Caco-2 (cell line): ENCODE measurements at regions not wholly inside any gene's neighbourhood (a gene's known extent, or its start where the extent isn't known, plus 50 kb on each side); places are given as distances from the start of the nearest gene placed in this dataset.

Experiments
- BruUV-seq: library from RNA; stranded (reverse); fragments of 400-500 nt; replicated peaks from 2 replicates; lab custom pipeline; 2021; lab: Mats Ljungman, UMichigan
- CTCF ChIA-PET: fragments of 300-600 bp; sonication (Branson Sonifier 250); formaldehyde crosslinking; loops from one replicate; lab custom pipeline; 2022; ENCODE audit warnings: antibody characterized with exemption; lab: Charles Lee
- POLR2A ChIA-PET: fragments of 300-600 bp; sonication (Branson Sonifier 250); formaldehyde crosslinking; loops from one replicate; lab custom pipeline; 2022; ENCODE audit warnings: antibody characterized with exemption; lab: Charles Lee
- DNase-seq, 2 experiments: peaks; one replicate each; pipeline versions ENCODE4 v3.0.0 to v3.0.0-alpha.2; 2020 to 2022
- H3K27me3 ChIP-seq: replicated peaks from 2 replicates; pipeline ENCODE4 v1.6.0; 2011; ENCODE audit warnings: low read length; ENCODE audit not compliant: control insufficient read depth, insufficient read depth
- H3K36me3 ChIP-seq: 2 replicates; pipeline ENCODE4 v1.5.1; 2011; ENCODE audit warnings: low read length; ENCODE audit not compliant: control insufficient read depth, insufficient read depth
- H3K4me1 ChIP-seq: fragments of 250-450 bp; sonication (Bioruptor Pico); 2 replicates; pipeline ENCODE4 v1.5.1; 2020; ENCODE audit warnings: mild to moderate bottlenecking
- H3K4me3 ChIP-seq: 2 replicates; pipeline ENCODE4 v1.5.1; 2011; ENCODE audit warnings: low read depth, mild to moderate bottlenecking, control low read depth, low read length
- H3K9me3 ChIP-seq: fragments of 250-450 bp; sonication (Bioruptor Pico); 2 replicates; pipeline ENCODE4 v1.5.1; 2020; ENCODE audit warnings: mild to moderate bottlenecking, moderate library complexity
- H3K27ac Mint-ChIP-seq: one replicate; pipeline ENCODE4 v1.8.0; 2022; ENCODE audit warnings: mixed read lengths; ENCODE audit not compliant: unreplicated experiment
- H3K27me3 Mint-ChIP-seq: one replicate; pipeline ENCODE4 v1.8.0; 2022; ENCODE audit warnings: mixed read lengths; ENCODE audit not compliant: insufficient read depth, unreplicated experiment
- H3K36me3 Mint-ChIP-seq: one replicate; pipeline ENCODE4 v1.8.0; 2022; ENCODE audit warnings: mild to moderate bottlenecking, mixed read lengths; ENCODE audit not compliant: insufficient read depth, unreplicated experiment
- H3K4me1 Mint-ChIP-seq: one replicate; pipeline ENCODE4 v1.8.0; 2022; ENCODE audit warnings: low read depth, mixed read lengths; ENCODE audit not compliant: unreplicated experiment
- H3K4me3 Mint-ChIP-seq: one replicate; pipeline ENCODE4 v1.8.0; 2022; ENCODE audit warnings: mild to moderate bottlenecking, moderate library complexity, mixed read lengths; ENCODE audit not compliant: unreplicated experiment
- H3K9me3 Mint-ChIP-seq: one replicate; pipeline ENCODE4 v1.8.0; 2022; ENCODE audit warnings: mixed read lengths; ENCODE audit not compliant: unreplicated experiment
- CTCF ChIP-seq, 2 experiments: fragments of 200-600 bp in 1 of 2; IDR thresholded peaks; 1 replicate in 1 of 2; 2 replicates in 1 of 2; pipeline versions ENCODE4 v1.5.1 to v1.8.0; 2011 to 2022; ENCODE audit warnings: antibody characterized with exemption in 1 of 2, control low read depth in 1 of 2, inconsistent platforms in 1 of 2, low read depth in 1 of 2, low read length in 1 of 2, mild to moderate bottlenecking in 1 of 2, moderate library complexity in 1 of 2; ENCODE audit not compliant: insufficient read depth in 1 of 2, severe bottlenecking in 1 of 2, unreplicated experiment in 1 of 2
- intact Hi-C: fragments of 100-400 bp; cut with micrococcal nuclease; formaldehyde crosslinking; loops from one replicate; pipeline ENCODE4 v1.10.0; 2022; ENCODE audit not compliant: unreplicated experiment

- no peaks in the 10 kb centered on the region for H3K4me1 ChIP-seq
- H3K4me3 ChIP-seq = no peak overlapping the region
- Mint-ChIP-seq H3K27me3 (peaks cover 10% of the 10 kb centered on the region), H3K4me3 (no peak overlapping the region), H3K27ac (no peak overlapping the region), H3K9me3 (no peaks in the 10 kb centered on the region), H3K4me1 (no peaks in the 10 kb centered on the region), H3K36me3 (no peaks in the 10 kb centered on the region)
- DNase-seq = no peak
- TF ChIP-seq CTCF (IDR thresholded peaks at IDR 0.05; ENCODE audit: insufficient read depth in 1 of 2, low read depth in 1 of 2, low read length in 1 of 2, severe bottlenecking in 1 of 2, unreplicated experiment in 1 of 2) = no peak
- no TSS peak for BruUV-seq
- peaks cover 1% of the 10 kb centered on the region; the same call in 1 of the 2 replicates for H3K27me3 ChIP-seq
- H3K9me3 ChIP-seq = no peaks in the 10 kb centered on the region
- H3K36me3 ChIP-seq = no peaks in the 10 kb centered on the region
- POLR2A ChIA-PET = no interaction called here
- intact Hi-C loops = no loop called here
- CTCF ChIA-PET = no interaction called here
Observed at GRCh38 chr10:128687927-128688549, 561.8 kb upstream of the MKI67 start.

- Histone ChIP-seq H3K4me1 (no peaks in the 10 kb centered on the region), H3K27me3 (no peaks in the 10 kb centered on the region), H3K36me3 (no peaks in the 10 kb centered on the region), H3K4me3 (no peak overlapping the region), H3K9me3 (no peaks in the 10 kb centered on the region)
- Mint-ChIP-seq H3K4me1 (no peaks in the 10 kb centered on the region), H3K27ac (no peak overlapping the region), H3K27me3 (peaks cover 17% of the 10 kb centered on the region), H3K36me3 (no peaks in the 10 kb centered on the region), H3K4me3 (no peak overlapping the region), H3K9me3 (no peaks in the 10 kb centered on the region)
- POLR2A ChIA-PET = no interaction called here
- BruUV-seq = no TSS peak
- CTCF ChIA-PET = no interaction called here
- TF ChIP-seq CTCF (IDR thresholded peaks at IDR 0.05; ENCODE audit: insufficient read depth in 1 of 2, low read depth in 1 of 2, low read length in 1 of 2, severe bottlenecking in 1 of 2, unreplicated experiment in 1 of 2) = no peak
- no peak for DNase-seq
- intact Hi-C loops = no loop called here
Observed at GRCh38 chr10:128689667-128690066, 563.4 kb upstream of the MKI67 start.

- H3K9me3 ChIP-seq = no peaks in the 10 kb centered on the region
- H3K27ac Mint-ChIP-seq = no peak overlapping the region
- no peaks in the 10 kb centered on the region for H3K4me1 ChIP-seq
- no peak overlapping the region for H3K4me3 ChIP-seq
- no peaks in the 10 kb centered on the region for H3K36me3 ChIP-seq
- ChIA-PET POLR2A (no interaction called here), CTCF (no interaction called here)
- H3K4me1 Mint-ChIP-seq = no peaks in the 10 kb centered on the region
- H3K27me3 Mint-ChIP-seq = peaks cover 17% of the 10 kb centered on the region
- BruUV-seq = no TSS peak
- H3K4me3 Mint-ChIP-seq = no peak overlapping the region
- TF ChIP-seq CTCF (IDR thresholded peaks at IDR 0.05; ENCODE audit: insufficient read depth in 1 of 2, low read depth in 1 of 2, low read length in 1 of 2, severe bottlenecking in 1 of 2, unreplicated experiment in 1 of 2) = no peak
- H3K27me3 ChIP-seq = no peaks in the 10 kb centered on the region
- H3K9me3 Mint-ChIP-seq = no peaks in the 10 kb centered on the region
- no peak for DNase-seq
- intact Hi-C loops = no loop called here
- H3K36me3 Mint-ChIP-seq = no peaks in the 10 kb centered on the region
Observed at GRCh38 chr10:128693493-128694131, 567.4 kb upstream of the MKI67 start.
